OCI-LY7 (cell line): ENCODE measurements at regions not wholly inside any gene's neighbourhood (a gene's known extent, or its start where the extent isn't known, plus 50 kb on each side); places are given as distances from the start of the nearest gene placed in this dataset.

Experiments
- EZH2phosphoT487 ChIP-seq: fragments of 200-600 bp; sonication (generic); IDR thresholded peaks from 2 replicates; pipeline ENCODE4 v1.6.1; 2018; ENCODE audit warnings: low read depth, borderline replicate concordance, mild to moderate bottlenecking, mixed run types, antibody characterized with exemption, low read length, moderate library complexity, mixed read lengths
- TF ChIP-seq, protein P1 (sequence below): fragments of 200-600 bp; sonication (generic); conservative IDR thresholded peaks from 2 replicates; pipeline ENCODE4 v1.5.1; 2014; ENCODE audit warnings: mild to moderate bottlenecking, antibody characterized with exemption, low read length, moderate library complexity, mixed read lengths

DNA sequence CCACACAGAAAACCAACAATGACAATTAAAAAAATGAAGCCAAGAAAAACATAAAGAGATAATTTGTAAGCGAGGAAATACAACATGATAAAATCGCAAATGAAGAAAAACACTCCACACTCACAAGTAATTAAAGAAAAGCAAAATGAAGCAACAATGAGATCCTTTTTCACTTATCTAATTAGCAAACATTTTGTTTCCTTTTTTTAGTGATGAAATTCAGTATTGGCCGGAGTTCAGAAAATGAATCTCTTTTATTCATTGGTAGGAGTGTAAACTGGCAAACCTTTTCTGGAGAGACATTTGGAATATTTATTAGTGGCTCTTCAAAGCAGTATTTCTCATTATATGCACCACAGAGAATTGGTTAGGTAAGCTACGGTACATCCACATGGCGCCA is 70.6 kb upstream of the POMP start:
- TF ChIP-seq, protein P1, sequence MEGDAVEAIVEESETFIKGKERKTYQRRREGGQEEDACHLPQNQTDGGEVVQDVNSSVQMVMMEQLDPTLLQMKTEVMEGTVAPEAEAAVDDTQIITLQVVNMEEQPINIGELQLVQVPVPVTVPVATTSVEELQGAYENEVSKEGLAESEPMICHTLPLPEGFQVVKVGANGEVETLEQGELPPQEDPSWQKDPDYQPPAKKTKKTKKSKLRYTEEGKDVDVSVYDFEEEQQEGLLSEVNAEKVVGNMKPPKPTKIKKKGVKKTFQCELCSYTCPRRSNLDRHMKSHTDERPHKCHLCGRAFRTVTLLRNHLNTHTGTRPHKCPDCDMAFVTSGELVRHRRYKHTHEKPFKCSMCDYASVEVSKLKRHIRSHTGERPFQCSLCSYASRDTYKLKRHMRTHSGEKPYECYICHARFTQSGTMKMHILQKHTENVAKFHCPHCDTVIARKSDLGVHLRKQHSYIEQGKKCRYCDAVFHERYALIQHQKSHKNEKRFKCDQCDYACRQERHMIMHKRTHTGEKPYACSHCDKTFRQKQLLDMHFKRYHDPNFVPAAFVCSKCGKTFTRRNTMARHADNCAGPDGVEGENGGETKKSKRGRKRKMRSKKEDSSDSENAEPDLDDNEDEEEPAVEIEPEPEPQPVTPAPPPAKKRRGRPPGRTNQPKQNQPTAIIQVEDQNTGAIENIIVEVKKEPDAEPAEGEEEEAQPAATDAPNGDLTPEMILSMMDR, result no peak
- no peak for TF ChIP-seq EZH2phosphoT487
